Frontal cortex (tissue), 3 donors: ENCODE measurements at regions not wholly inside any gene's neighbourhood (a gene's known extent, or its start where the extent isn't known, plus 50 kb on each side); places are given as distances from the start of the nearest gene placed in this dataset.
"Not testable (repeated sequence)": the region's sequence is repeated elsewhere in the genome, so short reads cannot be mapped to it uniquely, and the experiment has no call there.

ENCODE experiments used
- DNase-seq, 2 donors: peaks; one replicate each; pipeline ENCODE4 v3.0.0; 2012; ENCODE audit warnings: low spot score in 2 of 2
- FAIRE-seq: peaks from 2 replicates; lab custom pipeline; 2012; peaks lifted over from hg19 to GRCh38; lab: Jason Lieb, UNC
- donor health status: control.
- donor health status: control.
- donor health status: control.

GRCh38 chrX:149420566-149420965 lies 84.5 kb downstream of the IDS start:
- FAIRE-seq, DNase-seq: not testable (repeated sequence)

GRCh38 chrX:149398027-149398426 lies 107.1 kb downstream of the IDS start:
- FAIRE-seq (no peak), DNase-seq (no peak)

- DNase-seq (no peak), FAIRE-seq (no peak)
These were observed 112.2 kb downstream of the IDS start for GRCh38 chrX:149392921-149393320.

- DNase-seq = no peak
- FAIRE-seq = peak; percentile 66
These were observed 121.3 kb downstream of the IDS start for GRCh38 chrX:149383852-149384251.

- DNase-seq (no peak), FAIRE-seq (no peak)
These were observed 130.4 kb downstream of the IDS start for GRCh38 chrX:149374751-149375150.

- DNase-seq = no peak
- FAIRE-seq = no peak
These were observed 132.2 kb downstream of the IDS start for GRCh38 chrX:149372866-149373265.

- no peak for DNase-seq
These were observed 133.1 kb downstream of the IDS start for GRCh38 chrX:149371986-149372385.

GRCh38 chrX:149370097-149370496 lies 135.0 kb downstream of the IDS start:
- FAIRE-seq (no peak), DNase-seq (no peak)

More at GRCh38 chrX:149371986-149372385, 133.1 kb downstream of the IDS start:
- FAIRE-seq = no peak

- FAIRE-seq = no peak
- no peak for DNase-seq
These were observed 139.6 kb downstream of the IDS start for GRCh38 chrX:149365552-149365951.

GRCh38 chrX:149365061-149365460 lies 140.0 kb downstream of the IDS start:
- no peak for FAIRE-seq
- DNase-seq = no peak

- no peak for FAIRE-seq
These were observed 141.1 kb downstream of the IDS start for GRCh38 chrX:149363965-149364364.

GRCh38 chrX:149346306-149346705 lies 158.8 kb downstream of the IDS start:
- no peak for DNase-seq
- FAIRE-seq = no peak

More at GRCh38 chrX:149363965-149364364, 141.1 kb downstream of the IDS start:
- no peak for DNase-seq

GRCh38 chrX:149322316-149322715 lies 182.8 kb downstream of the IDS start:
- no peak for FAIRE-seq
- no peak for DNase-seq

GRCh38 chrX:149313871-149314371 lies 191.2 kb downstream of the IDS start:
- DNase-seq = no peak
- no peak for FAIRE-seq

- no peak for FAIRE-seq
- no peak for DNase-seq
These were observed 192.1 kb downstream of the IDS start for GRCh38 chrX:149312988-149313387.

GRCh38 chrX:149312097-149312496 lies 193.0 kb downstream of the IDS start:
- FAIRE-seq (no peak), DNase-seq (no peak)

- DNase-seq = no peak
- FAIRE-seq = no peak
These were observed 202.4 kb downstream of the IDS start for GRCh38 chrX:149302705-149303104.

GRCh38 chrX:149298111-149298510 lies 207.0 kb downstream of the IDS start:
- no peak for DNase-seq
- FAIRE-seq = no peak

GRCh38 chrX:149296092-149296491 lies 209.0 kb downstream of the IDS start:
- DNase-seq = no peak

GRCh38 chrX:149286940-149287349 lies 218.2 kb downstream of the IDS start:
- FAIRE-seq = no peak
- peak in 1 of 2 donors; percentile 16 for DNase-seq

More at GRCh38 chrX:149296092-149296491, 209.0 kb downstream of the IDS start:
- no peak for FAIRE-seq

- FAIRE-seq (no peak), DNase-seq (no peak)
These were observed 220.5 kb downstream of the IDS start for GRCh38 chrX:149284616-149285015.

GRCh38 chrX:149283853-149284252 lies 221.3 kb downstream of the IDS start:
- DNase-seq (no peak), FAIRE-seq (no peak)
